ENCODE measurements at regions not wholly inside any gene's neighbourhood (a gene's known extent, or its start where the extent isn't known, plus 50 kb on each side); places are given as distances from the start of the nearest gene placed in this dataset.

GRCh38 chr10:75304313-75304712 lies 68.6 kb upstream of the COMTD1 start:
- Histone ChIP-seq H3K9me3 (replicated peaks in 1 of 2; ENCODE audit: control insufficient read depth in 2 of 2, insufficient read depth in 1 of 2, low read depth in 1 of 2, low read length in 2 of 2) (peaks cover 4% of the 10 kb centered on the region in 2 donors), H3K4ac (ENCODE audit: low read length) (no peak overlapping the region), H2BK12ac (ENCODE audit: low read length) (no peak overlapping the region), H2AFZ (ENCODE audit: low read length) (no peak overlapping the region), H3K18ac (ENCODE audit: low read length) (no peak overlapping the region), H3K4me3 (ENCODE audit: low read length in 2 of 2) (no peak overlapping the region), H3K36me3 (replicated peaks in 1 of 2; ENCODE audit: control insufficient read depth in 2 of 2, insufficient read depth in 2 of 2, low read length in 2 of 2) (no peaks in the 10 kb centered on the region), H3K27me3 (ENCODE audit: control insufficient read depth in 3 of 3, insufficient read depth in 3 of 3, low read depth in 1 of 3, low read length in 3 of 3) (no peaks in the 10 kb centered on the region), H4K8ac (ENCODE audit: low read depth, low read length) (no peak overlapping the region), H3K9ac (ENCODE audit: low read depth, low read length, poor library complexity) (no peak overlapping the region), H4K91ac (ENCODE audit: low read depth, low read length, poor library complexity) (no peak overlapping the region), H3K23ac (ENCODE audit: low read depth, low read length, poor library complexity) (no peak overlapping the region), H2BK15ac (ENCODE audit: low read length) (no peak overlapping the region), H3K4me1 (ENCODE audit: control insufficient read depth in 2 of 2, insufficient read depth in 1 of 2, low read depth in 1 of 2, low read length in 2 of 2) (no peaks in the 10 kb centered on the region), H2BK5ac (ENCODE audit: low read length) (no peak overlapping the region), H3K79me1 (ENCODE audit: low read depth, low read length) (no peaks in the 10 kb centered on the region), H3K14ac (ENCODE audit: low read length) (no peak overlapping the region), H2BK120ac (ENCODE audit: low read depth, low read length) (no peak overlapping the region), H3K4me2 (ENCODE audit: insufficient read depth, low read length, poor library complexity, severe bottlenecking) (no peak overlapping the region), H2AK5ac (ENCODE audit: low read depth, low read length) (no peak overlapping the region), H3K27ac (replicated peaks; ENCODE audit: low read length) (no peak overlapping the region)
- whole genome bisulfite sequencing, 2 donors (ENCODE audit: extremely low coverage in 2 of 2, insufficient read length in 2 of 2, insufficient replicate concordance in 1 of 2): no CpG with 5 or more reads among the region's 1 CpG
- DNase-seq (ENCODE audit: low spot score): no peak

GRCh38 chr10:75303045-75303777 lies 67.5 kb upstream of the COMTD1 start:
- H3K4me2 ChIP-seq (ENCODE audit: insufficient read depth, low read length, poor library complexity, severe bottlenecking): no peak overlapping the region
- H3K14ac ChIP-seq (ENCODE audit: low read length): no peak overlapping the region
- no peaks in the 10 kb centered on the region for H3K36me3 ChIP-seq (replicated peaks in 1 of 2; ENCODE audit: control insufficient read depth in 2 of 2, insufficient read depth in 2 of 2, low read length in 2 of 2)
- WGBS, 2 donors (ENCODE audit: extremely low coverage in 2 of 2, insufficient read length in 2 of 2, insufficient replicate concordance in 1 of 2): no CpG with 5 or more reads among the region's 2 CpGs
- H2BK5ac ChIP-seq (ENCODE audit: low read length): no peak overlapping the region
- no peak overlapping the region for H2BK120ac ChIP-seq (ENCODE audit: low read depth, low read length)
- no peak overlapping the region for H3K4ac ChIP-seq (ENCODE audit: low read length)
- H4K8ac ChIP-seq (ENCODE audit: low read depth, low read length): no peak overlapping the region
- H2AFZ ChIP-seq (ENCODE audit: low read length): no peak overlapping the region
- no peak overlapping the region for H3K4me3 ChIP-seq (ENCODE audit: low read length in 2 of 2)
- no peak overlapping the region for H3K18ac ChIP-seq (ENCODE audit: low read length)
- H4K91ac ChIP-seq (ENCODE audit: low read depth, low read length, poor library complexity): no peak overlapping the region
- no peaks in the 10 kb centered on the region for H3K4me1 ChIP-seq (ENCODE audit: control insufficient read depth in 2 of 2, insufficient read depth in 1 of 2, low read depth in 1 of 2, low read length in 2 of 2)
- H3K9me3 ChIP-seq (replicated peaks in 1 of 2; ENCODE audit: control insufficient read depth in 2 of 2, insufficient read depth in 1 of 2, low read depth in 1 of 2, low read length in 2 of 2): peaks cover 4% of the 10 kb centered on the region in 2 donors
- no peak for DNase-seq (ENCODE audit: low spot score)
- no peak overlapping the region for H3K9ac ChIP-seq (ENCODE audit: low read depth, low read length, poor library complexity)
- no peaks in the 10 kb centered on the region for H3K79me1 ChIP-seq (ENCODE audit: low read depth, low read length)
- no peak overlapping the region for H3K27ac ChIP-seq (replicated peaks; ENCODE audit: low read length)
- H3K23ac ChIP-seq (ENCODE audit: low read depth, low read length, poor library complexity): no peak overlapping the region
- H2BK15ac ChIP-seq (ENCODE audit: low read length): no peak overlapping the region
- H3K27me3 ChIP-seq (ENCODE audit: control insufficient read depth in 3 of 3, insufficient read depth in 3 of 3, low read depth in 1 of 3, low read length in 3 of 3): no peaks in the 10 kb centered on the region
- no peak overlapping the region for H2BK12ac ChIP-seq (ENCODE audit: low read length)
- H2AK5ac ChIP-seq (ENCODE audit: low read depth, low read length): no peak overlapping the region

- Histone ChIP-seq H3K4me1 (ENCODE audit: control insufficient read depth in 2 of 2, insufficient read depth in 1 of 2, low read depth in 1 of 2, low read length in 2 of 2) (no peaks in the 10 kb centered on the region), H4K8ac (ENCODE audit: low read depth, low read length) (no peak overlapping the region), H3K27ac (replicated peaks; ENCODE audit: low read length) (no peak overlapping the region)
These were observed 66.3 kb upstream of the COMTD1 start for GRCh38 chr10:75302029-75302428.

GRCh38 chr10:75297021-75297599 lies 61.4 kb upstream of the COMTD1 start:
- no peak overlapping the region for H3K4ac ChIP-seq (ENCODE audit: low read length)
- no peaks in the 10 kb centered on the region for H3K79me1 ChIP-seq (ENCODE audit: low read depth, low read length)
- H3K36me3 ChIP-seq (replicated peaks in 1 of 2; ENCODE audit: control insufficient read depth in 2 of 2, insufficient read depth in 2 of 2, low read length in 2 of 2): no peaks in the 10 kb centered on the region
- H3K9me3 ChIP-seq (replicated peaks in 1 of 2; ENCODE audit: control insufficient read depth in 2 of 2, insufficient read depth in 1 of 2, low read depth in 1 of 2, low read length in 2 of 2): peaks cover 0 to 4% of the 10 kb centered on the region in 2 donors
- no peak overlapping the region for H2BK120ac ChIP-seq (ENCODE audit: low read depth, low read length)
- no peak overlapping the region for H3K18ac ChIP-seq (ENCODE audit: low read length)
- H2BK12ac ChIP-seq (ENCODE audit: low read length): no peak overlapping the region
- H2AFZ ChIP-seq (ENCODE audit: low read length): no peak overlapping the region
- no peak overlapping the region for H3K23ac ChIP-seq (ENCODE audit: low read depth, low read length, poor library complexity)
- H4K91ac ChIP-seq (ENCODE audit: low read depth, low read length, poor library complexity): no peak overlapping the region
- no peak overlapping the region for H2BK5ac ChIP-seq (ENCODE audit: low read length)
- no peak for DNase-seq (ENCODE audit: low spot score)
- no peak overlapping the region for H3K4me2 ChIP-seq (ENCODE audit: insufficient read depth, low read length, poor library complexity, severe bottlenecking)
- H3K14ac ChIP-seq (ENCODE audit: low read length): no peak overlapping the region
- H2BK15ac ChIP-seq (ENCODE audit: low read length): no peak overlapping the region
- H3K9ac ChIP-seq (ENCODE audit: low read depth, low read length, poor library complexity): no peak overlapping the region
- H4K8ac ChIP-seq (ENCODE audit: low read depth, low read length): no peak overlapping the region
- no peak overlapping the region for H3K4me3 ChIP-seq (ENCODE audit: low read length in 2 of 2)
- WGBS, 2 donors (ENCODE audit: extremely low coverage in 2 of 2, insufficient read length in 2 of 2, insufficient replicate concordance in 1 of 2): no CpG with 5 or more reads among the region's 2 CpGs
- no peak overlapping the region for H2AK5ac ChIP-seq (ENCODE audit: low read depth, low read length)
- H3K27ac ChIP-seq (replicated peaks; ENCODE audit: low read length): no peak overlapping the region
- H3K27me3 ChIP-seq (ENCODE audit: control insufficient read depth in 3 of 3, insufficient read depth in 3 of 3, low read depth in 1 of 3, low read length in 3 of 3): peaks cover 0 to 46% (median 19%) of the 10 kb centered on the region in 3 experiments
- peaks cover 0 to 8% of the 10 kb centered on the region in 2 donors for H3K4me1 ChIP-seq (ENCODE audit: control insufficient read depth in 2 of 2, insufficient read depth in 1 of 2, low read depth in 1 of 2, low read length in 2 of 2)

More at GRCh38 chr10:75302029-75302428, 66.3 kb upstream of the COMTD1 start:
- Histone ChIP-seq H2BK120ac (ENCODE audit: low read depth, low read length) (no peak overlapping the region), H2BK15ac (ENCODE audit: low read length) (no peak overlapping the region), H3K27me3 (ENCODE audit: control insufficient read depth in 3 of 3, insufficient read depth in 3 of 3, low read depth in 1 of 3, low read length in 3 of 3) (peaks cover 0 to 8% (median 0%) of the 10 kb centered on the region in 3 experiments), H3K23ac (ENCODE audit: low read depth, low read length, poor library complexity) (no peak overlapping the region), H4K91ac (ENCODE audit: low read depth, low read length, poor library complexity) (no peak overlapping the region), H3K14ac (ENCODE audit: low read length) (no peak overlapping the region), H3K79me1 (ENCODE audit: low read depth, low read length) (no peaks in the 10 kb centered on the region), H2AK5ac (ENCODE audit: low read depth, low read length) (no peak overlapping the region), H3K9me3 (replicated peaks in 1 of 2; ENCODE audit: control insufficient read depth in 2 of 2, insufficient read depth in 1 of 2, low read depth in 1 of 2, low read length in 2 of 2) (peaks cover 4% of the 10 kb centered on the region in 2 donors), H3K4me2 (ENCODE audit: insufficient read depth, low read length, poor library complexity, severe bottlenecking) (no peak overlapping the region), H3K4me3 (ENCODE audit: low read length in 2 of 2) (no peak overlapping the region), H2AFZ (ENCODE audit: low read length) (no peak overlapping the region), H3K9ac (ENCODE audit: low read depth, low read length, poor library complexity) (no peak overlapping the region), H3K4ac (ENCODE audit: low read length) (no peak overlapping the region), H2BK5ac (ENCODE audit: low read length) (no peak overlapping the region), H3K18ac (ENCODE audit: low read length) (no peak overlapping the region), H2BK12ac (ENCODE audit: low read length) (no peak overlapping the region), H3K36me3 (replicated peaks in 1 of 2; ENCODE audit: control insufficient read depth in 2 of 2, insufficient read depth in 2 of 2, low read length in 2 of 2) (no peaks in the 10 kb centered on the region)
- WGBS, 2 donors (ENCODE audit: extremely low coverage in 2 of 2, insufficient read length in 2 of 2, insufficient replicate concordance in 1 of 2): no CpG with 5 or more reads among the region's 1 CpG
- DNase-seq (ENCODE audit: low spot score): no peak

Measured in neuronal stem cell (in vitro differentiated cells).